ENCODE measurements at regions not wholly inside any gene's neighbourhood (a gene's known extent, or its start where the extent isn't known, plus 50 kb on each side); places are given as distances from the start of the nearest gene placed in this dataset.
A peak's percentile ranks its signal among the peaks of the same experiment; 100 is the strongest.

GRCh38 chr9:79023134-79023580, 548.6 kb upstream of the TLE4 start:
- no peaks in the 10 kb centered on the region for H3K9me3 ChIP-seq (ENCODE audit: control insufficient read depth, insufficient read depth, low read depth, low read length)
- no peak overlapping the region for H3K9ac ChIP-seq (ENCODE audit: insufficient read depth, low read length)
- TF ChIP-seq, protein P1, sequence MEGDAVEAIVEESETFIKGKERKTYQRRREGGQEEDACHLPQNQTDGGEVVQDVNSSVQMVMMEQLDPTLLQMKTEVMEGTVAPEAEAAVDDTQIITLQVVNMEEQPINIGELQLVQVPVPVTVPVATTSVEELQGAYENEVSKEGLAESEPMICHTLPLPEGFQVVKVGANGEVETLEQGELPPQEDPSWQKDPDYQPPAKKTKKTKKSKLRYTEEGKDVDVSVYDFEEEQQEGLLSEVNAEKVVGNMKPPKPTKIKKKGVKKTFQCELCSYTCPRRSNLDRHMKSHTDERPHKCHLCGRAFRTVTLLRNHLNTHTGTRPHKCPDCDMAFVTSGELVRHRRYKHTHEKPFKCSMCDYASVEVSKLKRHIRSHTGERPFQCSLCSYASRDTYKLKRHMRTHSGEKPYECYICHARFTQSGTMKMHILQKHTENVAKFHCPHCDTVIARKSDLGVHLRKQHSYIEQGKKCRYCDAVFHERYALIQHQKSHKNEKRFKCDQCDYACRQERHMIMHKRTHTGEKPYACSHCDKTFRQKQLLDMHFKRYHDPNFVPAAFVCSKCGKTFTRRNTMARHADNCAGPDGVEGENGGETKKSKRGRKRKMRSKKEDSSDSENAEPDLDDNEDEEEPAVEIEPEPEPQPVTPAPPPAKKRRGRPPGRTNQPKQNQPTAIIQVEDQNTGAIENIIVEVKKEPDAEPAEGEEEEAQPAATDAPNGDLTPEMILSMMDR (conservative IDR thresholded peaks at IDR 0.05 in 1 of 2, IDR thresholded peaks at IDR 0.05 in 1 of 2; ENCODE audit: low read depth in 1 of 2, low read length in 2 of 2), result no peak
- TF ChIP-seq EZH2 (IDR thresholded peaks at IDR 0.05; ENCODE audit: low read length, missing control alignments), result no peak
- peak overlapping the region; percentile 30 for H3K27ac ChIP-seq (ENCODE audit: insufficient read depth, low read length)
- no peaks in the 10 kb centered on the region for H4K20me1 ChIP-seq (ENCODE audit: control insufficient read depth, extremely low read depth, insufficient read depth, low read length)
- no peaks in the 10 kb centered on the region for H3K36me3 ChIP-seq (ENCODE audit: control insufficient read depth, insufficient read depth, low read length)
- H2AFZ ChIP-seq (ENCODE audit: low read length), result no peak overlapping the region
- peak; percentile 86 to 98 for DNase-seq (ENCODE audit: low read depth in 2 of 2)
- no peaks in the 10 kb centered on the region for H3K27me3 ChIP-seq (ENCODE audit: control insufficient read depth, insufficient read depth, low read length)
- no peak overlapping the region for H3K4me2 ChIP-seq (ENCODE audit: extremely low read depth, insufficient read depth, low read length)
- no peaks in the 10 kb centered on the region for H3K79me2 ChIP-seq (ENCODE audit: control insufficient read depth, insufficient read depth, low read length)
- H3K4me3 ChIP-seq (replicated peaks in 1 of 4; ENCODE audit: control extremely low read depth in 1 of 4, insufficient read depth in 1 of 4, low read depth in 3 of 4, low read length in 4 of 4), result no peak overlapping the region
- H3K4me1 ChIP-seq (ENCODE audit: control insufficient read depth, extremely low read depth, insufficient read depth, low read length), result peaks cover 7% of the 10 kb centered on the region

DNA sequence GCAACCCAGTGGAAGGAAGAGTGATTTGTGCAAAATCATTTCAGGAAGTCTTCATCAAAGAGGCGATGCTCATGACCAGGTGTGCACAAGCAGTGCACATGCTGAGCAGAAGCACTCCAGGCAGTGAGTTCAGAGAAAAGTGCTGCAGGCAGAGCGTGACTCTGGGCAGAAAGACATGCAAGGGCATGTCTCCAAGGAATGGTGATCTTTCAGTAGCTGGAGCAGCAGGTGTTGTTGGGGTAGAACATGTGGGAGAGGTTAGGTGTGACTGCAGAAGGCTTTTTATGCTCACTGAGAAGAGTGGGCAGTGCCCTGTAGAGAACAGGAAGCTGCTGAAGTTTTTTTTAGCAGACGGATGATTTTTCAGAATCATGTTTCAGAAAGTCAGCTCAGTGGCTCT, 545.4 kb upstream of the TLE4 start:
- no peak overlapping the region for H3K9ac ChIP-seq (ENCODE audit: insufficient read depth, low read length)
- H3K27me3 ChIP-seq (ENCODE audit: control insufficient read depth, insufficient read depth, low read length), result no peaks in the 10 kb centered on the region
- H3K4me1 ChIP-seq (ENCODE audit: control insufficient read depth, extremely low read depth, insufficient read depth, low read length), result peaks cover 7% of the 10 kb centered on the region
- no peak overlapping the region for H3K27ac ChIP-seq (ENCODE audit: insufficient read depth, low read length)
- H3K9me3 ChIP-seq (ENCODE audit: control insufficient read depth, insufficient read depth, low read depth, low read length), result no peaks in the 10 kb centered on the region
- no peak overlapping the region for H3K4me2 ChIP-seq (ENCODE audit: extremely low read depth, insufficient read depth, low read length)
- TF ChIP-seq, protein P1 (conservative IDR thresholded peaks at IDR 0.05 in 1 of 2, IDR thresholded peaks at IDR 0.05 in 1 of 2; ENCODE audit: low read depth in 1 of 2, low read length in 2 of 2), result no peak
- TF ChIP-seq EZH2 (IDR thresholded peaks at IDR 0.05; ENCODE audit: low read length, missing control alignments), result no peak
- DNase-seq (ENCODE audit: low read depth in 2 of 2), result peak in 1 of 2 donors; percentile 34
- H3K4me3 ChIP-seq (replicated peaks in 1 of 4; ENCODE audit: control extremely low read depth in 1 of 4, insufficient read depth in 1 of 4, low read depth in 3 of 4, low read length in 4 of 4), result no peak overlapping the region
- H2AFZ ChIP-seq (ENCODE audit: low read length), result peak overlapping the region; percentile 58
- no peaks in the 10 kb centered on the region for H3K36me3 ChIP-seq (ENCODE audit: control insufficient read depth, insufficient read depth, low read length)
- H4K20me1 ChIP-seq (ENCODE audit: control insufficient read depth, extremely low read depth, insufficient read depth, low read length), result no peaks in the 10 kb centered on the region
- no peaks in the 10 kb centered on the region for H3K79me2 ChIP-seq (ENCODE audit: control insufficient read depth, insufficient read depth, low read length)

GRCh38 chr9:79028101-79028500, 543.7 kb upstream of the TLE4 start:
- Histone ChIP-seq H3K27ac (ENCODE audit: insufficient read depth, low read length) (no peak overlapping the region), H3K4me3 (replicated peaks in 1 of 4; ENCODE audit: control extremely low read depth in 1 of 4, insufficient read depth in 1 of 4, low read depth in 3 of 4, low read length in 4 of 4) (no peak overlapping the region), H4K20me1 (ENCODE audit: control insufficient read depth, extremely low read depth, insufficient read depth, low read length) (no peaks in the 10 kb centered on the region), H3K27me3 (ENCODE audit: control insufficient read depth, insufficient read depth, low read length) (no peaks in the 10 kb centered on the region), H3K36me3 (ENCODE audit: control insufficient read depth, insufficient read depth, low read length) (no peaks in the 10 kb centered on the region), H3K9me3 (ENCODE audit: control insufficient read depth, insufficient read depth, low read depth, low read length) (no peaks in the 10 kb centered on the region), H2AFZ (ENCODE audit: low read length) (no peak overlapping the region), H3K9ac (ENCODE audit: insufficient read depth, low read length) (no peak overlapping the region), H3K4me1 (ENCODE audit: control insufficient read depth, extremely low read depth, insufficient read depth, low read length) (peaks cover 5% of the 10 kb centered on the region), H3K79me2 (ENCODE audit: control insufficient read depth, insufficient read depth, low read length) (no peaks in the 10 kb centered on the region), H3K4me2 (ENCODE audit: extremely low read depth, insufficient read depth, low read length) (no peak overlapping the region)
- peak; percentile 46 to 84 for DNase-seq (ENCODE audit: low read depth in 2 of 2)
- TF ChIP-seq EZH2 (IDR thresholded peaks at IDR 0.05; ENCODE audit: low read length, missing control alignments), result no peak
- TF ChIP-seq, protein P1 (conservative IDR thresholded peaks at IDR 0.05 in 1 of 2, IDR thresholded peaks at IDR 0.05 in 1 of 2; ENCODE audit: low read depth in 1 of 2, low read length in 2 of 2), result no peak
